ENCODE measurements at regions not wholly inside any gene's neighbourhood (a gene's known extent, or its start where the extent isn't known, plus 50 kb on each side); places are given as distances from the start of the nearest gene placed in this dataset.

DNA sequence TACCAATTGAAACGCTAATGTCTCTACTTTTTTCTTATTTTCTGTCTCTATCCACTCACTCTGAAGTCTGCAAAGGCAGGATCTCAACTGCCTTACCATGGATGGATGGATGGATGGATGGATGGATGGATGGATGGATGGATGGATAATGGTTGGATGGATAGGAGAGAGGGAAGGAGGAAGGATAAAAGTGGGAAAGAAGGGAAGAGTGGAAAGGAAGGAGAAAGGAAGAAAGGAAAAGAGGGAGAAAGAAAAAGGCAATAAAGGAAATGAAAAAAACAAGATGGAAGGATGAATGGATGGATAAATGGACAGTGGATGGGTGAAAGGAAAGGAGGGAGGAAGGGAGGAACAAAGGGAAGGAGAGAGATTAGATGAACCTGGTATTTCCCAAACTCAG is 506.0 kb downstream of the MN1 start:
- WGBS, 3 donors: 77 to 92% (median 81%) methylated on average over 1 of the region's 1 CpG
- FAIRE-seq (no peak), DNase-seq (no peak)
- H3K4me3 ChIP-seq (ENCODE audit: low read depth in 1 of 3, low read length in 3 of 3): no peak overlapping the region
- H3K9me3 ChIP-seq (ENCODE audit: control insufficient read depth in 2 of 2, insufficient read depth in 1 of 2, low read depth in 1 of 2, low read length in 1 of 2): no peaks in the 10 kb centered on the region
- H3K4me1 ChIP-seq (ENCODE audit: control insufficient read depth in 3 of 3, insufficient read depth in 2 of 3, low read depth in 1 of 3, low read length in 2 of 3): peaks cover 0 to 8% (median 0%) of the 10 kb centered on the region in 3 donors
- H3K27ac ChIP-seq (ENCODE audit: low read depth in 1 of 3, low read length in 2 of 3): no peak overlapping the region
- H3K27me3 ChIP-seq (ENCODE audit: control insufficient read depth in 3 of 3, insufficient read depth in 3 of 3, low read length in 3 of 3): peaks cover 0 to 53% (median 2%) of the 10 kb centered on the region in 3 donors
- no peaks in the 10 kb centered on the region for H3K36me3 ChIP-seq (ENCODE audit: control insufficient read depth in 3 of 3, insufficient read depth in 2 of 3, low read depth in 1 of 3, low read length in 3 of 3)

DNA sequence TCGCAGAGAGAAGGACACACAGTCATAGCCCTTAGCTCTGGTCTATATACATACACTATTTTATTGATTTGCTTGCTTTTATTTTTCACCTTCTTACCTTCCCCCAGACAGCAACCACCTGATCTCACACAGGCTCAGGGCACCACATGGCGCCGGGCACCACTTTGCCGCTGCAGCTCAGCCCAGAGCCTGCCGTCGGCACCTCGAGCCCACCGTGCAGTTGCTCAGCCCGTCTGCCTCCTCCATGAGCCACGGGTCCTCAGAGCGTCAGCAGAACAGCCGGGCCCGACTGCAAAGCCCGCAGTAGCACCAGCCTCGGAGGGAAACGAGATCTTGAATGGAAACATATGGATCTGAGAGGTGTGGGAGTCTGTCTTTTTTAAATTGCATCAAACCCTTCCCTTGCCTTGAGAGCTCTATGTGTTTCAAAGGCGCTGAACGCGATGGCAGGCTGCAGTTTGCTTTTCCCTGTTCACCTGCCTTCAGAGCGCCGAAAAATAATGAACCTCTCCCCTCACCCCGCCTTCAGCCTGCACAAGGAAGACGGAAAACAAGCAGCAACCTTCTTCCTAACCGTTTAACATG is 505.4 kb downstream of the MN1 start:
- H3K4me3 ChIP-seq (ENCODE audit: low read depth in 1 of 3, low read length in 3 of 3): no peak overlapping the region
- no peaks in the 10 kb centered on the region for H3K36me3 ChIP-seq (ENCODE audit: control insufficient read depth in 3 of 3, insufficient read depth in 2 of 3, low read depth in 1 of 3, low read length in 3 of 3)
- no peak for FAIRE-seq
- no peak for DNase-seq
- no peak overlapping the region for H3K27ac ChIP-seq (ENCODE audit: low read depth in 1 of 3, low read length in 2 of 3)
- H3K9me3 ChIP-seq (ENCODE audit: control insufficient read depth in 2 of 2, insufficient read depth in 1 of 2, low read depth in 1 of 2, low read length in 1 of 2): no peaks in the 10 kb centered on the region
- H3K27me3 ChIP-seq (ENCODE audit: control insufficient read depth in 3 of 3, insufficient read depth in 3 of 3, low read length in 3 of 3): peaks cover 0 to 51% (median 2%) of the 10 kb centered on the region in 3 donors
- 48 to 64% (median 51%) methylated on average over 24 of the region's 24 CpGs for WGBS, 3 donors
- peaks cover 0 to 8% (median 0%) of the 10 kb centered on the region in 3 donors for H3K4me1 ChIP-seq (ENCODE audit: control insufficient read depth in 3 of 3, insufficient read depth in 2 of 3, low read depth in 1 of 3, low read length in 2 of 3)

DNA sequence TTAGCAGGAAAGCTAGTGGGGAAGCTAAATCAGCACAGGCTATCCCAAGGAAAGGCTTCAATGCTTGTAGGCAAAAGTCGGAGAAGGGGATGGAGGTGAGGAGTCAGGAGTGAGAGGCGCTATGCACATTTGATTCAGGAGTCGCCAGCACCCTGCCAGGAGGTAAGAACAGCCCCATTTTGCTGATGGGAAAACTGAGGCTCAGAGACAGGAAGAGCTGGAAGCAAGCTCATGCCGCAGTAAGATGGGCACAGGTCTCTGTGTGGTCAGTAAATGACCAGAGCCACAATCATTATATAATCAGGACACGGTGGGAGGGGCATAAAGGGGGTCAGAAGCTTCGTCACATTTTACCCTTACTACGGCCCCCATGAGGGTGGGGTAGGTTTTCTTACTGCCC is 504.4 kb downstream of the MN1 start:
- DNase-seq: no peak
- WGBS, 3 donors: 64 to 81% (median 78%) methylated on average over 7 of the region's 7 CpGs
- Histone ChIP-seq H3K4me3 (ENCODE audit: low read depth in 1 of 3, low read length in 3 of 3) (no peak overlapping the region), H3K4me1 (ENCODE audit: control insufficient read depth in 3 of 3, insufficient read depth in 2 of 3, low read depth in 1 of 3, low read length in 2 of 3) (peaks cover 0 to 8% (median 0%) of the 10 kb centered on the region in 3 donors), H3K9me3 (ENCODE audit: control insufficient read depth in 2 of 2, insufficient read depth in 1 of 2, low read depth in 1 of 2, low read length in 1 of 2) (no peaks in the 10 kb centered on the region), H3K27me3 (ENCODE audit: control insufficient read depth in 3 of 3, insufficient read depth in 3 of 3, low read length in 3 of 3) (peaks cover 0 to 49% (median 2%) of the 10 kb centered on the region in 3 donors), H3K27ac (ENCODE audit: low read depth in 1 of 3, low read length in 2 of 3) (no peak overlapping the region), H3K36me3 (ENCODE audit: control insufficient read depth in 3 of 3, insufficient read depth in 2 of 3, low read depth in 1 of 3, low read length in 3 of 3) (no peaks in the 10 kb centered on the region)
- FAIRE-seq: no peak

DNA sequence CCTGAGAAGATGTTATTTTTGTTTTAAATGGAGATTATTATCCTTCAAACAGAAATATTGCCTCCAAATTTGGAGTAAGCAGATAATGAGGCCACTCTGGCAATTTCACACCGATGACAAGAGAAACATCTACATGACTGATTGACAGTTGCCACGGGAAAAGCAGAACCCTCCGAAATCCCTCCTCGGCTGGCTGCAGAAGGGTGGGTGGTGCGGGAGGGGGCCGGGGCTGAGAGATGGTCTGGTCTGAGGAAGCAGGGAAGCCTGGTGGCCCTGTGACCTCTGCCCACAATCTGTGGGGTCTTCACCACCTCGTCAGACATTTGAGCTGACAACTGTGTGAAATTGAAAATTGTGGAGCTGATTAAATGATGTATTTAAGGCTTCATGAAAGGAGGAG is 503.2 kb downstream of the MN1 start:
- H3K27ac ChIP-seq (ENCODE audit: low read depth in 1 of 3, low read length in 2 of 3): no peak overlapping the region
- no peak overlapping the region for H3K4me3 ChIP-seq (ENCODE audit: low read depth in 1 of 3, low read length in 3 of 3)
- H3K27me3 ChIP-seq (ENCODE audit: control insufficient read depth in 3 of 3, insufficient read depth in 3 of 3, low read length in 3 of 3): peaks cover 0 to 48% (median 2%) of the 10 kb centered on the region in 3 donors
- no peaks in the 10 kb centered on the region for H3K9me3 ChIP-seq (ENCODE audit: control insufficient read depth in 2 of 2, insufficient read depth in 1 of 2, low read depth in 1 of 2, low read length in 1 of 2)
- FAIRE-seq: no peak
- H3K4me1 ChIP-seq (ENCODE audit: control insufficient read depth in 3 of 3, insufficient read depth in 2 of 3, low read depth in 1 of 3, low read length in 2 of 3): peaks cover 0 to 8% (median 0%) of the 10 kb centered on the region in 3 donors
- no peaks in the 10 kb centered on the region for H3K36me3 ChIP-seq (ENCODE audit: control insufficient read depth in 3 of 3, insufficient read depth in 2 of 3, low read depth in 1 of 3, low read length in 3 of 3)
- WGBS, 3 donors: 23 to 30% (median 27%) methylated on average over 7 of the region's 7 CpGs
- DNase-seq: no peak

DNA sequence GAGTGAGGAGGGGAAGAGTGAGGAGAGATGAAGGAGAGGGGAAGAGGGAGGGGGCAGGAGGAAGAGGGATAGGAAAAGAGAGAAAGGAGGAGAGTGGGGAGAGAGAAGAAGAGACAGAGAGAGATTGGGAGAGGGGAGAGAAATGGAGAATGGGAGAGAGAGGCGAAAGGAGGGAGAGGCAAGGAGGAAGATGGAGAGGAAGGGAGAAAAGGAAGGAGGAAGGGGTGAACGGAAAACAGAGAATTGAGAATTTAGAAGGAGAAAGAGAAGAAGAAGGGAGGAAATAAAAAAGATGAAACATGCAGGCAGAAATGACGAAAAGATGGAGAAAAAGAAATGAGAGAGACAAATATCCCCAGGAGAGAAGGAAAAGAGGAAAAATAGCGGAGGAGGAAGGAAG is 502.8 kb downstream of the MN1 start:
- no peaks in the 10 kb centered on the region for H3K9me3 ChIP-seq (ENCODE audit: control insufficient read depth in 2 of 2, insufficient read depth in 1 of 2, low read depth in 1 of 2, low read length in 1 of 2)
- DNase-seq (no peak), FAIRE-seq (no peak)
- H3K27ac ChIP-seq (ENCODE audit: low read depth in 1 of 3, low read length in 2 of 3): no peak overlapping the region
- H3K4me1 ChIP-seq (ENCODE audit: control insufficient read depth in 3 of 3, insufficient read depth in 2 of 3, low read depth in 1 of 3, low read length in 2 of 3): peaks cover 0 to 8% (median 0%) of the 10 kb centered on the region in 3 donors
- 41 to 56% (median 42%) methylated on average over 4 of the region's 4 CpGs for WGBS, 3 donors
- H3K4me3 ChIP-seq (ENCODE audit: low read depth in 1 of 3, low read length in 3 of 3): no peak overlapping the region
- H3K36me3 ChIP-seq (ENCODE audit: control insufficient read depth in 3 of 3, insufficient read depth in 2 of 3, low read depth in 1 of 3, low read length in 3 of 3): no peaks in the 10 kb centered on the region
- H3K27me3 ChIP-seq (ENCODE audit: control insufficient read depth in 3 of 3, insufficient read depth in 3 of 3, low read length in 3 of 3): peaks cover 0 to 45% (median 2%) of the 10 kb centered on the region in 3 donors

DNA sequence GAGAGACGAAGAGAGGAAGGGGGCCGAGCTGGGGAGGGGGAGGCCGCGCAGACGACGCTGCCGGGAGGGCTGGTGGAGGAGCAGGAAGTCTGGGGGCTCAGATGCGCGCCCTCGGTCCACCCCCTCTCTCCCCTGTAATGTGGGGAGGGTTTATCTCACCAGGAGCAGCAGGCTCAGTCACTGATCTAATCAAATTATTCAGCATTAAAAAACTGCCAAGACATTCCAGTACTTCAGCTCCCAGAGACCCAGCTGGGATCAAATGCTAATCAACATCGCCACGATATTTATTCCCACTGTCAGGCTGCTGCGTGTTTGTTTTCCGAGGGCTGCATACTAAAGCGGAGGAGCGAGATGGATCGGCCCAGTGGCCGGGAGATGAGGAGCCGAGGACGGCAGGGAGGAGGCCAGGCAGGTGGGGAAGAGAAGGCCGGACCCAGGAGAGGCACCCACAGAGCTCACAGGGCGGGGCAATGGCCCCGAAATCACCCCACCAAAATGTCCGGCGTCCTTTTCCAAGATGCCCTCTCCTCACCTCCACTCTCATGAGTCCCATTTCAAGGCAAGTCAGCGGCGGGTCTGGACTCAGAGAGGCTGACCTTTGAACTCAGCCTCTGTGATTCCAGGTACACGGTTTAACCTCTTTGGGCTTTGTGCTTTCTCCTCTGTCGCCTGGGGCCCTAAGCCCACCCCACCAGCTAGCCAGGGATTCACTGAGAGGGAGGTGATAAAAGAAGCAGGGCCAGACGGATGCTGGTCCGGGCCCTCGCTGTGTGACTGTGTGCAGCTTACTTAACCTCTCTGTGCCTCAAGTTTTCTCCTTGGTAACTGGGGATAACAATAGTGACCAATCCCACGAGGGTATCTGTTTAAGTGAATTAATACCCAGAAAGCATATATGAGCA is 502.1 kb downstream of the MN1 start:
- 16 to 32% (median 31%) methylated on average over 33 of the region's 33 CpGs for WGBS, 3 donors
- H3K4me1 ChIP-seq (ENCODE audit: control insufficient read depth in 3 of 3, insufficient read depth in 2 of 3, low read depth in 1 of 3, low read length in 2 of 3): peaks cover 0 to 8% (median 0%) of the 10 kb centered on the region in 3 donors
- no peak overlapping the region for H3K27ac ChIP-seq (ENCODE audit: low read depth in 1 of 3, low read length in 2 of 3)
- H3K36me3 ChIP-seq (ENCODE audit: control insufficient read depth in 3 of 3, insufficient read depth in 2 of 3, low read depth in 1 of 3, low read length in 3 of 3): no peaks in the 10 kb centered on the region
- DNase-seq: peak; percentile 13 to 32
- no peak for FAIRE-seq
- H3K4me3 ChIP-seq (ENCODE audit: low read depth in 1 of 3, low read length in 3 of 3): peak overlapping the region in 1 of 3 donors; percentile 4
- peaks cover 0 to 45% (median 2%) of the 10 kb centered on the region in 3 donors for H3K27me3 ChIP-seq (ENCODE audit: control insufficient read depth in 3 of 3, insufficient read depth in 3 of 3, low read length in 3 of 3)
- H3K9me3 ChIP-seq (ENCODE audit: control insufficient read depth in 2 of 2, insufficient read depth in 1 of 2, low read depth in 1 of 2, low read length in 1 of 2): no peaks in the 10 kb centered on the region

DNA sequence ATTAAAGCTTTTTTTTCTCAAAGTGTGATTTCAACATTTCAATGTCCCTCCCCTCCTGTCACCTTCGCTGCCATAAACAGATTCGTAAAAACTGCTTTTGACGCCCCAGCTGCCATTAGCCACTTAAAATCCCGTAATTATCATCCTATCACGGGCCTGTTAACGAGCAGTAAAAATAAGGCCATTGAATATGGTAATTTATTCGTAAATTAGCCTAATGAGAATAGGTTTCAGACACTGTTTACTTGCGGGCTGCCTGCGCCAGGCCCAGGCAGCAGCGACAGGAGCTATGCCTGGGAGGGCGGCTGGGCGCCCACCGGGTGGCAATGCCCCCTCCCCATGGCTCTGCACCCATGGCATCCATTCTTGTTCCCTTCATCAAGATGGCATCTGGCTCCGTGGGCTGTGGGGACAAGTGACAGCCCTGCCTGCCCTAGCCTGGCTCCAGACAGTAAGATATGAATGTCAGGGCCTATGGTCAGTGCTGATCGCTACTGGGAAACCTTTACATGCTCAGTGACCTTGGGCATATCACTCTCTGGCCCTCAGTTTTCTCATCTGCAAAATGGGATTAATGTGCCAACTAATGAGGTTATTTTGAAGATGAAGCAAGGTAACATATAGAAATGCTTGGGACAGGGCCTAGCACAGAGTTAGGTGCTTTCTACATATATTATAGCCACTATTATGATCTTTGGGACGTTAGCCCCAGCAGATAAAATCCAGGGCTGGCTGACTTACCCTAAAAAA is 500.8 kb downstream of the MN1 start:
- H3K27me3 ChIP-seq (ENCODE audit: control insufficient read depth in 3 of 3, insufficient read depth in 3 of 3, low read length in 3 of 3): peaks cover 0 to 36% (median 0%) of the 10 kb centered on the region in 3 donors
- no peaks in the 10 kb centered on the region for H3K9me3 ChIP-seq (ENCODE audit: control insufficient read depth in 2 of 2, insufficient read depth in 1 of 2, low read depth in 1 of 2, low read length in 1 of 2)
- peaks cover 0 to 8% (median 0%) of the 10 kb centered on the region in 3 donors for H3K4me1 ChIP-seq (ENCODE audit: control insufficient read depth in 3 of 3, insufficient read depth in 2 of 3, low read depth in 1 of 3, low read length in 2 of 3)
- no peaks in the 10 kb centered on the region for H3K36me3 ChIP-seq (ENCODE audit: control insufficient read depth in 3 of 3, insufficient read depth in 2 of 3, low read depth in 1 of 3, low read length in 3 of 3)
- no peak for DNase-seq
- FAIRE-seq: no peak
- WGBS, 3 donors: 79 to 87% (median 83%) methylated on average over 16 of the region's 16 CpGs
- no peak overlapping the region for H3K4me3 ChIP-seq (ENCODE audit: low read depth in 1 of 3, low read length in 3 of 3)
- H3K27ac ChIP-seq (ENCODE audit: low read depth in 1 of 3, low read length in 2 of 3): no peak overlapping the region

DNA sequence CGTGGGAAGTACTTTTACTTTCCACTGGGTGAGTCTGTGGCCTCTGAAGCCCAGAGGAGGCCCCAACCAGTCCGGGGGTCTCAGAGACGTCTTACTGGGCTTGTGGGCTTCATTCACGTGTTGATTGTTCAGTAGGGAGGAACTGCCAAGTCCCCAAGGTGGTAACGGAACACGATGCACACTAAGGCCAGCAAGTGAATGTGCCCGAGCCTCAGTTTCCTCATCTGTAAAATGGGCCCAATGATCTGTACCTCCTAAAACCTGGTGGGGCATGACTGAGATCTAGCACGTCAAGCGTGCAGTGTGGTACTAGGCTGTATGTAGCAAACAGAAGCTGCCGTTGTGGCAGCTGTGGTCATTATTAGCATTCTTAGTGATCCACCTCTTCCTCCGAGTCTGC is 499.1 kb downstream of the MN1 start:
- Histone ChIP-seq H3K27ac (ENCODE audit: low read depth in 1 of 3, low read length in 2 of 3) (no peak overlapping the region), H3K4me3 (ENCODE audit: low read depth in 1 of 3, low read length in 3 of 3) (no peak overlapping the region), H3K9me3 (ENCODE audit: control insufficient read depth in 2 of 2, insufficient read depth in 1 of 2, low read depth in 1 of 2, low read length in 1 of 2) (no peaks in the 10 kb centered on the region), H3K27me3 (ENCODE audit: control insufficient read depth in 3 of 3, insufficient read depth in 3 of 3, low read length in 3 of 3) (peaks cover 0 to 22% (median 0%) of the 10 kb centered on the region in 3 donors), H3K36me3 (ENCODE audit: control insufficient read depth in 3 of 3, insufficient read depth in 2 of 3, low read depth in 1 of 3, low read length in 3 of 3) (no peaks in the 10 kb centered on the region), H3K4me1 (ENCODE audit: control insufficient read depth in 3 of 3, insufficient read depth in 2 of 3, low read depth in 1 of 3, low read length in 2 of 3) (peaks cover 0 to 12% (median 0%) of the 10 kb centered on the region in 3 donors)
- WGBS, 3 donors: 76 to 81% (median 80%) methylated on average over 11 of the region's 11 CpGs
- no peak for DNase-seq
- FAIRE-seq: no peak
